Choroid plexus epithelial cell (primary cell): ENCODE measurements at regions not wholly inside any gene's neighbourhood (a gene's known extent, or its start where the extent isn't known, plus 50 kb on each side); places are given as distances from the start of the nearest gene placed in this dataset.
"Not testable (repeated sequence)": the region's sequence is repeated elsewhere in the genome, so short reads cannot be mapped to it uniquely, and the experiment has no call there.

Source experiments
- DNase-seq: peaks from one replicate; pipeline ENCODE4 v3.0.0-alpha.2; 2010; ENCODE audit warnings: low read depth
- H3K4me3 ChIP-seq: 2 replicates; pipeline ENCODE4 v1.5.1; 2011; ENCODE audit warnings: low read depth, mild to moderate bottlenecking, control low read depth, low read length, moderate library complexity
- TF ChIP-seq, protein P1 (sequence below): conservative IDR thresholded peaks from 2 replicates; pipeline ENCODE4 v1.5.1; 2011; ENCODE audit warnings: low read depth, mild to moderate bottlenecking, control low read depth, inconsistent platforms, low read length, moderate library complexity

DNA sequence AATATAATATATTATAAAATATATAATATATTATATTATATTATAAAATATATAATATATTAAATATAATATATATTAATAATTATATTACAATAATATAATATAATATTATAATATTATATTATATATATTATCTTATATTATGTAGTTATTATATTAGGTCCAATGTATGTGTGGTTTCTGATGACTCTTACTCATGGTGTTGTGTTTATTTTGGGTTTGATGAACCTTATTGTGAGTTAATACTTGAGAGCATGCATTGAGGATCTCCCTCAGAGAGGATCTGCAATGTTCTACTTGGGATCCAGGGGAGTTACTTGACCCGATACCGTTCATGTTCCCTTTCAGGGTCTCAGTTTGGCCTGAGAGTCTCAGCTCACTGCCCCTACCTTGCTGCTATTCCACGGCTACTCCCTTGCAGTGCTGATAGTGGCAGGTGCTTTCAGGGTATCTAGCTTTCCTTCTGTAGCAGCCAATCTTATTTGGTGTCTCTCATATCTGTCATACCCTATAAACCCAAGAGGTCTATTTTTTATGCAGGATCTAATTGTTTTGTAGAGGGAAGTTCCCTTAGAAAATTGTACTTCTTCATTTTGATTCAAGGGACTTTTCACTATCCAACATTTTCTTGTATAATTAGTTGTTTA lies 89.1 kb upstream of the ZDHHC17 start:
- TF ChIP-seq, protein P1, sequence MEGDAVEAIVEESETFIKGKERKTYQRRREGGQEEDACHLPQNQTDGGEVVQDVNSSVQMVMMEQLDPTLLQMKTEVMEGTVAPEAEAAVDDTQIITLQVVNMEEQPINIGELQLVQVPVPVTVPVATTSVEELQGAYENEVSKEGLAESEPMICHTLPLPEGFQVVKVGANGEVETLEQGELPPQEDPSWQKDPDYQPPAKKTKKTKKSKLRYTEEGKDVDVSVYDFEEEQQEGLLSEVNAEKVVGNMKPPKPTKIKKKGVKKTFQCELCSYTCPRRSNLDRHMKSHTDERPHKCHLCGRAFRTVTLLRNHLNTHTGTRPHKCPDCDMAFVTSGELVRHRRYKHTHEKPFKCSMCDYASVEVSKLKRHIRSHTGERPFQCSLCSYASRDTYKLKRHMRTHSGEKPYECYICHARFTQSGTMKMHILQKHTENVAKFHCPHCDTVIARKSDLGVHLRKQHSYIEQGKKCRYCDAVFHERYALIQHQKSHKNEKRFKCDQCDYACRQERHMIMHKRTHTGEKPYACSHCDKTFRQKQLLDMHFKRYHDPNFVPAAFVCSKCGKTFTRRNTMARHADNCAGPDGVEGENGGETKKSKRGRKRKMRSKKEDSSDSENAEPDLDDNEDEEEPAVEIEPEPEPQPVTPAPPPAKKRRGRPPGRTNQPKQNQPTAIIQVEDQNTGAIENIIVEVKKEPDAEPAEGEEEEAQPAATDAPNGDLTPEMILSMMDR = no peak
- no peak for DNase-seq
- H3K4me3 ChIP-seq = no peak overlapping the region

DNA sequence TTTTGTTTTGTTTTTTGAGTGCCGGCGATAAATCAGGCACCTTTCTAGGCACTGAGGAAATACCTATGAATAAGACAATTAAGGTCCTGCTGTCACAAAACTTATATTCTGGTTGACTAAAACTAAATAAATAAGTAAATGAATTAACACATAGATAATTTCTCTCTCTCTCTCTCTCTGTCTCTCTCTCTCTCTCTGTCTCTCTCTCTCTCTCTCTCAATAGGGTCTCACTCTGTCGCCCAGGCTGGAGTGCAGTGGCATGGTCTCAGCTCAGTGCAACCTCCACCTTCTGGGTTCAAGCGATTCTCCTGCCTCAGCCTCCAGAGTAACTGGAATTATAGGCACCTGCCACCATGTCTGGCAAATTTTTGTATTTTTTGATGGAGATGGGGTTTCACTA lies 87.7 kb upstream of the ZDHHC17 start:
- DNase-seq, H3K4me3 ChIP-seq: not testable (repeated sequence)

DNA sequence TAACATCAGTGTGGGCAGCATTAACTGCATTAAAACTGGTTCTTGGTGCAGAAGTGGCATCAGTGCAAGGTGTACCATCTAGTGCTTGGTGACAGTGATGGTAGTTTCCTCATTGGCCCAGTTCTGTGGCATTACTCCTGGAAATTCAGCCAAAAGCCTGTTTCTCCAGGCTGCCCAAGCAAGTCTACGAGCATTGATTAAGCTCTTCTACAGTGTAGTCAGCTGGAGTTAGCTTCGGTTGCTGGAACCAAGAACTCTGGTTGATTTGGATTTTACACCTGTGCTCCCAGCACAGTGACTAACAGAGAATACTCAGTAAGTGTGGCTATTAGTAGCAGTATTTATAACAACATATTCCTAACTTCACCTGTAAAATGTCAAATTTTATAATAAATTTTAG lies 84.9 kb upstream of the ZDHHC17 start:
- H3K4me3 ChIP-seq = no peak overlapping the region
- TF ChIP-seq, protein P1 = no peak
- no peak for DNase-seq

DNA sequence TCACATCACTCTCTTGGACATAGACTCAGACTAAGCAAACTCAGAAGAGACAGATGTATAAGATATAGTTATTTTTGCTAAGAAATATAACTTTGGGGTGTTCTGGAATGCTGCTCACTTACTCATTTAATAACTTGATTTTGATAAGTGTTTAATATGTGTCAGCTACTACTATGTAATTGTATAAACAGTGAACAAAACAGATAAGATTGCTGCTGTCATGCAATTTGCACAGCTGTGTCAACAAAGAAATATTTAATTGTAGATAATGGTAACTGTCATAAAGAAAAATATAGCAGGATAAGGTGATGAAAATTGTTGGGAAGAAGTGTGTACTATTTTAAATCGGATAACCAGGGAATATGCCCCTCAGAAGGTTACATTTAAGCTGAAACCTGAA lies 84.1 kb upstream of the ZDHHC17 start:
- no peak overlapping the region for H3K4me3 ChIP-seq
- TF ChIP-seq, protein P1 = no peak
- no peak for DNase-seq

DNA sequence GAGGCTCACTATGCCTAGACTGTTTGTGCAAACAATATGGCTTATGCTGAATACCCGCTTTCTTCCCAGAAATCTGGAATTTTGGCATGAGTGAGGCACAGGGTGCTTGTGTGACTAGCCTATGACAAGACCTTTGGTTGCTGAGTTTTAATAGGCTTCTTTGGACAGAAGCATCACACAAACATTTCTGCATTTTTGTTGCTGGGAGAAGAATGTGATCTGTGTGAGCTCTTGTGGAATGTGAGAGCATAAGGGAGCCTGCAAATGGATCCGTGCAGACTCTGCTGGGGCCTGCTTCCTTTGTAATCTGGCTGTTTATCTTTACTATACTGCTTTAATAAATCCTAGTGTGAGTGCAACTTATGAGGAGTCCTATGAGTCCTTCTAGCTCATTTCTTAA lies 83.0 kb upstream of the ZDHHC17 start:
- DNase-seq = peak; percentile 81
- TF ChIP-seq, protein P1 = no peak
- H3K4me3 ChIP-seq = no peak overlapping the region

DNA sequence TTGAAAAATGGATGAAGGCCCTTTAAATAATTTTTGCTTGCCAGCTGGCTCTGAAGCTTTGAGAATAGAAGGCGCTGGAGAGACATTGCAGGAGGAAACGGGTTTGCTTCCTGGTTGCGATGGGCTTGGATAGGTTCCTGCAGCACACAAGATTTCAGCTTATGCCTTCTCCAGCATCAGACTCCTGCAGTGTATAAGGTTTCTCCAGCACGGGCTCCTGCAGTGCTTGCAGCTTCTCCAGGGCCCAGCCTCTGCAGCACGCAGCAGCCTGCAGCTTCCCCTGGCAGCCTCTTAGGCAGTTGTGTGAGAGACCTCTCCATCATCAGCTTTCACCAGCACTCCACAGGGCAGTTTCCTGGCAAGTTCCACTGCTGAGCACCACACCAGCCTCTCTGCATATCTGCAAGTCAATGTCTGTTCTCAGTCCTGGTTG lies 78.7 kb upstream of the ZDHHC17 start:
- peak overlapping the region; percentile 6 for H3K4me3 ChIP-seq
- TF ChIP-seq, protein P1 = no peak
- peak; percentile 84 for DNase-seq

DNA sequence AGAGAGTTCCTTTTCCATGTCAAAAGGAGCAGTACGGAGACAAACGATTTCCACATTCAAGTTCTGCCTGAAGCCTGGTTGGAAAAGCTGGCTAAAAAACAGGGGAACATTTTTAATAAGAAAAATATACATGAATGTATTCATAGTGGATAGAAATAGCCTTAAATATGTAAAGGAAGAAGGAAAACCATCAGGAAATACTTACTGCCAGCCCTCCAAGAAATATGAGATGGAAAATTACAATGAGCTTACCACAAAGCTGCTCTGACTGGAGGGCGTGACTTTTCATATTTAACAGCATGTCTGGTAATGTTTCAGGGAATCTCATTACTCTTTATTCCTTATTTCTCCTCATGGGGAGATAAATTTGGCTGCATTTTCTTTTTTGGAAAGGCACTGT lies 75.9 kb upstream of the ZDHHC17 start:
- TF ChIP-seq, protein P1 = no peak
- H3K4me3 ChIP-seq = no peak overlapping the region
- peak; percentile 72 for DNase-seq
